Hepatocyte (in vitro differentiated cells): ENCODE measurements at regions not wholly inside any gene's neighbourhood (a gene's known extent, or its start where the extent isn't known, plus 50 kb on each side); places are given as distances from the start of the nearest gene placed in this dataset.

Experiments used
- CTCF ChIP-seq: fragments of 200-600 bp; sonication (generic); IDR thresholded peaks from 2 replicates; pipeline ENCODE4 v1.5.1; 2016; ENCODE audit warnings: antibody characterized with exemption, mild to moderate bottlenecking; ENCODE audit not compliant: poor library complexity
- EZH2 ChIP-seq: fragments of 200-600 bp; sonication (generic); IDR thresholded peaks from 2 replicates; pipeline ENCODE4 v1.6.1; 2016; ENCODE audit warnings: antibody characterized with exemption, mild to moderate bottlenecking, borderline replicate concordance

- TF ChIP-seq CTCF (no peak), EZH2 (no peak)
Measured at GRCh38 chrX:39856472-39857121, 241.2 kb downstream of the BCOR start.
